ENCODE measurements at regions not wholly inside any gene's neighbourhood (a gene's known extent, or its start where the extent isn't known, plus 50 kb on each side); places are given as distances from the start of the nearest gene placed in this dataset.

- TF ChIP-seq CTCF (conservative IDR thresholded peaks at IDR 0.05 in 1 of 2, IDR thresholded peaks at IDR 0.05 in 1 of 2; ENCODE audit: low read depth in 1 of 2, low read length in 2 of 2), result no peak
- TF ChIP-seq EZH2 (IDR thresholded peaks at IDR 0.05; ENCODE audit: low read length, missing control alignments), result no peak
These were observed 98.0 kb upstream of the SOX6 start for GRCh38 chr11:16454289-16454863.

All from fibroblast of lung (primary cell).